ENCODE measurements at regions not wholly inside any gene's neighbourhood (a gene's known extent, or its start where the extent isn't known, plus 50 kb on each side); places are given as distances from the start of the nearest gene placed in this dataset.

GRCh38 chr12:126685636-126686035 lies 1581.3 kb upstream of the TMEM132C start:
- Histone ChIP-seq H3K79me1 (ENCODE audit: low read depth, low read length) (no peaks in the 10 kb centered on the region), H2BK15ac (ENCODE audit: low read length) (no peak overlapping the region), H3K27ac (ENCODE audit: low read depth, low read length) (no peak overlapping the region), H2BK12ac (ENCODE audit: low read depth, low read length) (no peak overlapping the region), H3K9me3 (ENCODE audit: insufficient read depth in 2 of 2, low read depth in 1 of 2, low read length in 1 of 2) (peaks cover 6 to 15% of the 10 kb centered on the region in 2 experiments; a peak in 3 of 4 replicates), H3K23ac (ENCODE audit: insufficient read length) (no peak overlapping the region), H3K4ac (replicated peaks; ENCODE audit: insufficient read length, low read depth, low read length) (no peak overlapping the region), H3K9ac (replicated peaks in 1 of 4; ENCODE audit: extremely low read depth in 1 of 4, low read depth in 3 of 4, low read length in 3 of 4) (no peak overlapping the region), H2AK5ac (ENCODE audit: low read depth, low read length) (no peak overlapping the region), H3K27me3 (replicated peaks in 1 of 4; ENCODE audit: control insufficient read depth in 3 of 4, extremely low read depth in 1 of 4, insufficient read depth in 3 of 4, low read length in 3 of 4) (no peaks in the 10 kb centered on the region), H2BK120ac (replicated peaks; ENCODE audit: low read depth, low read length) (no peak overlapping the region), H4K5ac (ENCODE audit: insufficient read length, low read depth, low read length) (no peak overlapping the region), H3K36me3 (ENCODE audit: control insufficient read depth in 2 of 4, insufficient read depth in 4 of 4, low read length in 3 of 4) (no peaks in the 10 kb centered on the region), H4K20me1 (replicated peaks in 1 of 2; ENCODE audit: control insufficient read depth in 1 of 2, insufficient read depth in 2 of 2, low read length in 2 of 2) (no peaks in the 10 kb centered on the region), H3K23me2 (ENCODE audit: low read depth, low read length) (no peaks in the 10 kb centered on the region), H3K14ac (ENCODE audit: insufficient read length) (no peak overlapping the region), H3K4me1 (replicated peaks in 1 of 4; ENCODE audit: control insufficient read depth in 3 of 4, insufficient read depth in 4 of 4, low read length in 3 of 4) (0 out of 7 replicates have a peak, but pooled peaks cover 0 to 4% (median 0%) of the 10 kb centered on the region in 4 experiments), H3K56ac (replicated peaks; ENCODE audit: insufficient read length, low read depth, low read length) (no peak overlapping the region), H3K18ac (ENCODE audit: extremely low read depth, low read length) (no peak overlapping the region), H2AFZ (ENCODE audit: low read length) (no peak overlapping the region), H2BK5ac (ENCODE audit: low read depth, low read length) (no peak overlapping the region), H2BK20ac (ENCODE audit: low read length) (no peak overlapping the region), H4K91ac (replicated peaks; ENCODE audit: insufficient read length, low read length) (no peak overlapping the region), H3K79me2 (ENCODE audit: control insufficient read depth in 1 of 2, insufficient read depth in 2 of 2, low read length in 2 of 2) (no peaks in the 10 kb centered on the region), H4K8ac (ENCODE audit: extremely low read depth, insufficient read depth, low read length) (no peak overlapping the region), H3K4me2 (ENCODE audit: insufficient read depth in 1 of 2, low read depth in 2 of 2, low read length in 2 of 2) (no peak overlapping the region; a peak in 1 of 4 replicates), H3K4me3 (ENCODE audit: extremely low read depth in 1 of 4, insufficient read depth in 2 of 4, low read depth in 3 of 4, low read length in 4 of 4) (no peak overlapping the region)
- DNase-seq (ENCODE audit: low read depth in 1 of 2, low spot score in 2 of 2), result no peak
- FAIRE-seq, result no peak
- 60% methylated on average over 1 of the region's 1 CpG; no CpG with 5 or more reads in 1 of the 2 experiments for WGBS, 2 experiments (ENCODE audit: extremely low coverage in 1 of 2, insufficient coverage in 1 of 2, insufficient read length in 1 of 2, insufficient replicate concordance in 2 of 2, low coverage in 1 of 2, low lambda C conversion rate in 2 of 2, missing lambda C conversion rate in 1 of 2)
- ChIA-PET POLR2A (ENCODE audit: partially characterized antibody) (no interaction called here), CTCF (ENCODE audit: partially characterized antibody) (no interaction called here)
- TF ChIP-seq NRF1 (IDR thresholded peaks at IDR 0.05; ENCODE audit: low read depth, low read length) (no peak), CTBP2 (IDR thresholded peaks at IDR 0.05; ENCODE audit: borderline replicate concordance, insufficient read depth, insufficient read length, low read length) (no peak), E2F6 (IDR thresholded peaks at IDR 0.05) (no peak), MAFK (IDR thresholded peaks at IDR 0.05; ENCODE audit: low read depth, low read length) (no peak), RAD21 (IDR thresholded peaks at IDR 0.05 in 1 of 2, conservative IDR thresholded peaks at IDR 0.05 in 1 of 2; ENCODE audit: low read depth in 2 of 2, low read length in 2 of 2) (no peak), ATF2 (IDR thresholded peaks at IDR 0.05; ENCODE audit: low read length) (no peak), GABPA (IDR thresholded peaks at IDR 0.05; ENCODE audit: borderline replicate concordance, insufficient read depth, low read length) (no peak), TAF1 (IDR thresholded peaks at IDR 0.05; ENCODE audit: low read depth, low read length) (no peak), JUN (IDR thresholded peaks at IDR 0.05; ENCODE audit: low read depth, low read length) (no peak), ASH2L (IDR thresholded peaks at IDR 0.05; ENCODE audit: low read length) (no peak), CHD2 (IDR thresholded peaks at IDR 0.05; ENCODE audit: low read length) (no peak), POLR2AphosphoS5 (IDR thresholded peaks at IDR 0.05; ENCODE audit: low read depth, low read length) (no peak)
